ENCODE measurements at regions not wholly inside any gene's neighbourhood (a gene's known extent, or its start where the extent isn't known, plus 50 kb on each side); places are given as distances from the start of the nearest gene placed in this dataset.

- TF ChIP-seq ZNF384 (IDR thresholded peaks at IDR 0.05) (no peak), FOXK2 (IDR thresholded peaks at IDR 0.05) (no peak), ELF4 (IDR thresholded peaks at IDR 0.05) (no peak), BHLHE40 (IDR thresholded peaks at IDR 0.05; ENCODE audit: borderline replicate concordance) (no peak), NFRKB (IDR thresholded peaks at IDR 0.05) (no peak), FOXA1 (IDR thresholded peaks at IDR 0.05) (no peak), SP1 (IDR thresholded peaks at IDR 0.05) (no peak), FOXM1 (IDR thresholded peaks at IDR 0.05; ENCODE audit: borderline replicate concordance) (no peak), SUZ12 (IDR thresholded peaks at IDR 0.05) (no peak), ARNT (IDR thresholded peaks at IDR 0.05) (no peak), CTBP1 (IDR thresholded peaks at IDR 0.05; ENCODE audit: borderline replicate concordance) (no peak), TARDBP (IDR thresholded peaks at IDR 0.05) (no peak)
Observed at GRCh38 chr4:110418641-110419040, 57.3 kb upstream of the ENPEP start.

Data from HEK293T (cell line).